H9 (cell line): ENCODE measurements at regions not wholly inside any gene's neighbourhood (a gene's known extent, or its start where the extent isn't known, plus 50 kb on each side); places are given as distances from the start of the nearest gene placed in this dataset.

Source experiments
- DNase-seq: peaks from one replicate; pipeline ENCODE4 v3.0.0-alpha.2; 2017
- H2AFZ ChIP-seq: one replicate; pipeline ENCODE4 v1.6.1; 2013; ENCODE audit warnings: mild to moderate bottlenecking, low read length, control low read depth, moderate library complexity
- H2AK5ac ChIP-seq: 2 replicates; pipeline ENCODE4 v1.6.1; 2013; ENCODE audit warnings: low read length, control low read depth, mixed read lengths; ENCODE audit not compliant: insufficient read length
- H2BK120ac ChIP-seq: one replicate; pipeline ENCODE4 v1.6.1; 2013; ENCODE audit warnings: low read depth, mild to moderate bottlenecking, low read length, control low read depth, inconsistent platforms; ENCODE audit not compliant: poor library complexity, severe bottlenecking
- H2BK12ac ChIP-seq: 2 replicates; pipeline ENCODE4 v1.6.1; 2013; ENCODE audit warnings: low read length, control low read depth, mixed read lengths, low read depth; ENCODE audit not compliant: insufficient read length
- H2BK15ac ChIP-seq: 2 replicates; pipeline ENCODE4 v1.6.1; 2013; ENCODE audit warnings: low read depth, low read length, control low read depth
- H2BK20ac ChIP-seq: one replicate; pipeline ENCODE4 v1.6.1; 2013; ENCODE audit warnings: low read depth, mild to moderate bottlenecking, low read length, control low read depth, inconsistent platforms; ENCODE audit not compliant: poor library complexity, severe bottlenecking
- H2BK5ac ChIP-seq: 2 replicates; pipeline ENCODE4 v1.6.1; 2013; ENCODE audit warnings: low read length, control low read depth, mixed read lengths; ENCODE audit not compliant: insufficient read length
- H3K14ac ChIP-seq: 2 replicates; pipeline ENCODE4 v1.6.1; 2013; ENCODE audit warnings: low read length, control low read depth; ENCODE audit not compliant: insufficient read depth
- H3K18ac ChIP-seq: 2 replicates; pipeline ENCODE4 v1.6.1; 2013; ENCODE audit warnings: low read depth, mild to moderate bottlenecking, mixed read lengths, low read length, control low read depth; ENCODE audit not compliant: insufficient read length
- H3K23ac ChIP-seq: 2 replicates; pipeline ENCODE4 v1.6.1; 2013; ENCODE audit warnings: low read length, control low read depth, mixed read lengths, low read depth; ENCODE audit not compliant: insufficient read length
- H3K23me2 ChIP-seq: 2 replicates; pipeline ENCODE4 v1.6.1; 2013; ENCODE audit warnings: low read depth, mild to moderate bottlenecking, mixed read lengths, low read length, control low read depth; ENCODE audit not compliant: insufficient read length, poor library complexity, severe bottlenecking
- H3K27ac ChIP-seq: 2 replicates; pipeline ENCODE4 v1.5.1; 2013; ENCODE audit warnings: low read length, control low read depth, mixed read lengths, low read depth; ENCODE audit not compliant: insufficient read length
- H3K27me3 ChIP-seq: 2 replicates; pipeline ENCODE4 v1.6.1; 2013; ENCODE audit warnings: low read length, control low read depth, inconsistent platforms; ENCODE audit not compliant: insufficient read depth
- H3K4ac ChIP-seq: 2 replicates; pipeline ENCODE4 v1.6.1; 2013; ENCODE audit warnings: low read depth, mild to moderate bottlenecking, control low read depth, inconsistent platforms, low read length, moderate library complexity
- H3K4me1 ChIP-seq: 2 replicates; pipeline ENCODE4 v1.6.1; 2013; ENCODE audit warnings: low read length, control low read depth, inconsistent platforms; ENCODE audit not compliant: insufficient read depth
- H3K4me2 ChIP-seq: 2 replicates; pipeline ENCODE4 v1.6.1; 2013; ENCODE audit warnings: low read length, control low read depth, mixed read lengths; ENCODE audit not compliant: insufficient read length, insufficient read depth
- H3K56ac ChIP-seq: 2 replicates; pipeline ENCODE4 v1.6.1; 2013; ENCODE audit warnings: low read depth, mild to moderate bottlenecking, mixed read lengths, low read length, control low read depth; ENCODE audit not compliant: insufficient read length
- H3K79me1 ChIP-seq: 2 replicates; pipeline ENCODE4 v1.6.1; 2013; ENCODE audit warnings: low read depth, mild to moderate bottlenecking, moderate library complexity, low read length, control low read depth, inconsistent platforms; ENCODE audit not compliant: insufficient read depth, poor library complexity, severe bottlenecking
- H3K79me2 ChIP-seq: 2 replicates; pipeline ENCODE4 v1.6.1; 2013; ENCODE audit warnings: low read length, control low read depth, inconsistent platforms; ENCODE audit not compliant: insufficient read depth
- H3K9ac ChIP-seq: 2 replicates; pipeline ENCODE4 v1.6.1; 2013; ENCODE audit warnings: low read length, control low read depth, mixed read lengths; ENCODE audit not compliant: insufficient read length; ENCODE audit errors: extremely low read depth
- H3K9me3 ChIP-seq: one replicate; pipeline ENCODE4 v1.6.1; 2013; ENCODE audit warnings: low read depth, low read length, inconsistent platforms; ENCODE audit not compliant: control insufficient read depth
- H3T11ph ChIP-seq: one replicate; pipeline ENCODE4 v1.6.1; 2013; ENCODE audit warnings: mild to moderate bottlenecking, low read length, control low read depth, inconsistent platforms
- H4K20me1 ChIP-seq: one replicate; pipeline ENCODE4 v1.6.1; 2013; ENCODE audit not compliant: control insufficient read depth, insufficient read length, insufficient read depth
- H4K5ac ChIP-seq: 2 replicates; pipeline ENCODE4 v1.6.1; 2013; ENCODE audit warnings: low read depth, mild to moderate bottlenecking, mixed read lengths, low read length, control low read depth; ENCODE audit not compliant: insufficient read length
- H4K8ac ChIP-seq: replicated peaks from 2 replicates; pipeline ENCODE4 v1.6.1; 2013; ENCODE audit warnings: low read length, control low read depth, mixed read lengths, low read depth; ENCODE audit not compliant: insufficient read length
- H4K91ac ChIP-seq: 2 replicates; pipeline ENCODE4 v1.6.1; 2013; ENCODE audit warnings: low read depth, mild to moderate bottlenecking, moderate library complexity, mixed read lengths, low read length, control low read depth; ENCODE audit not compliant: insufficient read length
- H3K27ac Mint-ChIP-seq, 3 experiments: 2 replicates in 2 of 3; 3 replicates in 1 of 3; pipeline ENCODE4 v1.8.0; 2020 to 2021; ENCODE audit warnings: mixed read lengths in 3 of 3, mild to moderate bottlenecking in 1 of 3, moderate library complexity in 1 of 3
- H3K27me3 Mint-ChIP-seq: 2 replicates; pipeline ENCODE4 v1.8.0; 2021; ENCODE audit warnings: low read depth, mild to moderate bottlenecking, moderate library complexity, mixed read lengths
- H3K36me3 Mint-ChIP-seq, 3 experiments: 2 replicates in 2 of 3; 3 replicates in 1 of 3; pipeline ENCODE4 v1.8.0; 2020 to 2021; ENCODE audit warnings: low read depth in 3 of 3, mixed read lengths in 3 of 3; ENCODE audit not compliant: insufficient read depth in 1 of 3
- H3K4me1 Mint-ChIP-seq, 2 experiments: 2 replicates each; pipeline ENCODE4 v1.8.0; 2020; ENCODE audit warnings: mixed read lengths in 2 of 2
- H3K4me3 Mint-ChIP-seq, 2 experiments: 2 replicates in 1 of 2; 3 replicates in 1 of 2; pipeline ENCODE4 v1.8.0; 2020 to 2021; ENCODE audit warnings: mild to moderate bottlenecking in 2 of 2, mixed read lengths in 2 of 2, moderate library complexity in 1 of 2
- H3K9me3 Mint-ChIP-seq, 2 experiments: 2 replicates in 1 of 2; 3 replicates in 1 of 2; pipeline ENCODE4 v1.8.0; 2020; ENCODE audit warnings: mild to moderate bottlenecking in 2 of 2, mixed read lengths in 2 of 2, moderate library complexity in 1 of 2
- WGBS: extraction: QIAGEN DNeasy Blood & Tissue Kit; methylation state at CpG from one replicate; pipeline ENCODE4 v1.1.7; 2013; ENCODE audit warnings: missing lambda C conversion rate, low lambda C conversion rate, mixed read lengths; ENCODE audit not compliant: insufficient read length; ENCODE audit errors: extremely low coverage; 5-methylcytosine and 5-hydroxymethylcytosine counted together
- TF ChIP-seq, protein P1 (sequence below): fragments of 200-600 bp; sonication (generic); conservative IDR thresholded peaks from 3 replicates; pipeline ENCODE4 v1.8.0; 2021; ENCODE audit warnings: antibody characterized with exemption, mild to moderate bottlenecking

DNA sequence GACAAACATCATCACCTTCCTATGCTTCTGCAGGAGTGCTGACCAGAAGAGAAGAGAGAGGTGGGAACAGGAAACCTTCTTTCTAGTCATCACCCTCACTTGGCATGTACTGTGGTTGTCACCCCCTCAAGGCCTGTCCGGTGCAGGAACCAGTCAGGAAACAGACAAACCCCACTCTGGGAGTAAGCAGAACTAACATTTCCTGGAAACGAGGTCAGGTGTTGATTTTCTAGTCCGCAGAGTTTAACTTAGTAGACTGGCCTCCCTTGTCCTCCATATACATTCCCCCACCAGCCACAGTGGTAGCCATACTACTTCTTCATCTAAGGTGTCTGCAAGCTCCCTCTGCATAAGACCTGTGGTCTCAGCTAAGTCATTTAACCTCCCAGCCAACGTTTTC lies 80.7 kb upstream of the NCAM1 start:
- Histone ChIP-seq H3K9me3 (no peaks in the 10 kb centered on the region), H3K27me3 (no peaks in the 10 kb centered on the region), H2BK12ac (no peak overlapping the region), H3K79me2 (no peaks in the 10 kb centered on the region), H3K23ac (no peak overlapping the region), H3K56ac (no peak overlapping the region), H2AFZ (no peak overlapping the region), H4K91ac (no peak overlapping the region), H2BK20ac (no peak overlapping the region), H3K14ac (no peak overlapping the region), H2BK120ac (no peak overlapping the region), H3K18ac (no peak overlapping the region), H4K20me1 (no peaks in the 10 kb centered on the region), H3K4ac (no peak overlapping the region), H4K5ac (no peak overlapping the region), H3K23me2 (no peaks in the 10 kb centered on the region), H3K9ac (no peak overlapping the region), H3T11ph (no peak overlapping the region), H4K8ac (no peak overlapping the region), H2AK5ac (no peak overlapping the region), H2BK15ac (no peak overlapping the region), H3K79me1 (no peaks in the 10 kb centered on the region), H3K4me1 (no peaks in the 10 kb centered on the region; the same call in 1 of the 2 replicates), H3K27ac (no peak overlapping the region), H3K4me2 (no peak overlapping the region), H2BK5ac (no peak overlapping the region)
- peaks cover 9% of the 10 kb centered on the region for H3K27me3 Mint-ChIP-seq
- no peaks in the 10 kb centered on the region for H3K36me3 Mint-ChIP-seq
- no peak overlapping the region for H3K27ac Mint-ChIP-seq
- TF ChIP-seq, protein P1, sequence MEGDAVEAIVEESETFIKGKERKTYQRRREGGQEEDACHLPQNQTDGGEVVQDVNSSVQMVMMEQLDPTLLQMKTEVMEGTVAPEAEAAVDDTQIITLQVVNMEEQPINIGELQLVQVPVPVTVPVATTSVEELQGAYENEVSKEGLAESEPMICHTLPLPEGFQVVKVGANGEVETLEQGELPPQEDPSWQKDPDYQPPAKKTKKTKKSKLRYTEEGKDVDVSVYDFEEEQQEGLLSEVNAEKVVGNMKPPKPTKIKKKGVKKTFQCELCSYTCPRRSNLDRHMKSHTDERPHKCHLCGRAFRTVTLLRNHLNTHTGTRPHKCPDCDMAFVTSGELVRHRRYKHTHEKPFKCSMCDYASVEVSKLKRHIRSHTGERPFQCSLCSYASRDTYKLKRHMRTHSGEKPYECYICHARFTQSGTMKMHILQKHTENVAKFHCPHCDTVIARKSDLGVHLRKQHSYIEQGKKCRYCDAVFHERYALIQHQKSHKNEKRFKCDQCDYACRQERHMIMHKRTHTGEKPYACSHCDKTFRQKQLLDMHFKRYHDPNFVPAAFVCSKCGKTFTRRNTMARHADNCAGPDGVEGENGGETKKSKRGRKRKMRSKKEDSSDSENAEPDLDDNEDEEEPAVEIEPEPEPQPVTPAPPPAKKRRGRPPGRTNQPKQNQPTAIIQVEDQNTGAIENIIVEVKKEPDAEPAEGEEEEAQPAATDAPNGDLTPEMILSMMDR: no peak
- peaks cover 14 to 18% of the 10 kb centered on the region in 2 experiments for H3K4me1 Mint-ChIP-seq
- WGBS: no CpG with 5 or more reads among the region's 4 CpGs
- H3K4me3 Mint-ChIP-seq: no peak overlapping the region
- no peak for DNase-seq
- H3K9me3 Mint-ChIP-seq: no peaks in the 10 kb centered on the region
